IPS-11a (cell line): ENCODE measurements at regions not wholly inside any gene's neighbourhood (a gene's known extent, or its start where the extent isn't known, plus 50 kb on each side); places are given as distances from the start of the nearest gene placed in this dataset.

Experiments used
- H3K4me3 ChIP-seq: one replicate; pipeline ENCODE4 v1.5.1; 2013; ENCODE audit warnings: low read depth, low read length, control low read depth

- H3K4me3 ChIP-seq: no peak overlapping the region
Measured at GRCh38 chr12:107439026-107439738, 246.4 kb upstream of the PWP1 start.

- H3K4me3 ChIP-seq: no peak overlapping the region
Measured at GRCh38 chr12:107440606-107441005, 245.0 kb upstream of the PWP1 start.

- H3K4me3 ChIP-seq: no peak overlapping the region
Measured at GRCh38 chr12:107441665-107442300, 243.8 kb upstream of the PWP1 start.

DNA sequence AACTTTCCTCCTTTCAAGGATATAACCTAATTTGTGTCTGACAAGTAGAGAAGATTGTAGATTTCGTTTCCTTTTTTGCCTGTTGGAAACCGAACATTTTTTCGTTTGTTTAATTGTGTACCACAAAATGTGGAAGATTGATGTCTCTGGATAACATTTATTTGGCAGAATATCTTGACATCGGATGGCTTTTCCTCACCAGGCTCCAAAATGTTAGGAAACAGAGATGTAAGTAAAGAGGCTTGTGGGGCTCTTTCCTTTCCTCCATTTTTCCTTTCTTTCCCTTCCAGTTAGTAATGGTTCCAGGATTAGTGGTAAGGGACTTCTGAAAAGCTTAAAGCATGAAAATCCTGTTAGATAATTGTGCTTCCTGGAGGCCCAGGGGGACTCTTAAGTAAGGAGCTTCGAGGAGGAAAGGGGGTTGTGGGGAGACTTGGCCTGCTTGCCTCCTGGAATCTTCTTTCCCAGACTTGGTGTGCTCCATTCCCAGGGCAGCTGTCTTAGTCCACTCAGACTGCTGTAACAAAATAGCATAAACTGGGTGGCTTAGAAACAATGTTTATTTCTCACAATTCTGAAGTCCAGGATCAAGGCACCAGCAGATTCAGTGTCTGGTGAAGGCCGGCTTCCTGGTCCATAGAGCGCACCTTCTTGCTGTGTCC, 243.1 kb upstream of the PWP1 start:
- H3K4me3 ChIP-seq: no peak overlapping the region

DNA sequence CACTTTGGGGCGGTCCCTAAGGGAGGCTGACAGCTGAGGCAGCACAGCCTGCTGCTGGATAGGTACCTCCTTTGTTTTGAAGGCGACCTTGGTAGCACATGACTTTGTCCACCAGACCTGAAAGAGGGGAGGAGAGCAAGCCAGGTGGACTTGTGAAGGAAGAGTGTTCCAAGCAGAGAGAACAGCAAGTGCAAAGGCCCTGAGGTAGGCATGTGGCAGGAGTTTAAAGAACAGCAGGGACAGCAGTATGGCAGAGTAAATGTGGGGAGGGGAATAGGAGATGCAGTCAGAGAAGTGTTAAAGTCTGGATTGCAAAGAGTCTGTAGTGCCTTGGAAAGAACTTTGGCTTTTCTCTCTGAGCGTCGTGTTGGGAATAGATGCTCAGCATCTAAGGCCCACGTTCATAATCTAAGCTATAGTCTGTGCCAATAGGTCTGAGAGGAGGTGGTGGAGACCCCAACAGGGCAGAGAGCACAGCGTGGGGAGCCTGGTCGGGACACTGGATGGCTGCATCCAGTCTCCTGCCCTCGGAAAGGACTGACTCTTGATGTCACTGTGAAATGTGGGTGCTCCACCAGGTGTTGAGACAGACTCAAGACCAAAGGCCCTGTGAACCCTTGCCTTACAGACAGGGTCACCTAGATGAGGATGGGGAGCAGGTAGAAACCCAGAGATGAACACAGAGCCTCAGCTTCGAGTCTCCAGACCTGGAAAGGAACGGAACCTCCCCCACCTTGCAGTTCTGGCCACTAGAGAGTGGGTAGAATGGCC, 242.1 kb upstream of the PWP1 start:
- no peak overlapping the region for H3K4me3 ChIP-seq

- no peak overlapping the region for H3K4me3 ChIP-seq
Measured at GRCh38 chr12:107444771-107445170, 240.8 kb upstream of the PWP1 start.

- H3K4me3 ChIP-seq: no peak overlapping the region
Measured at GRCh38 chr12:107446476-107446875, 239.1 kb upstream of the PWP1 start.

DNA sequence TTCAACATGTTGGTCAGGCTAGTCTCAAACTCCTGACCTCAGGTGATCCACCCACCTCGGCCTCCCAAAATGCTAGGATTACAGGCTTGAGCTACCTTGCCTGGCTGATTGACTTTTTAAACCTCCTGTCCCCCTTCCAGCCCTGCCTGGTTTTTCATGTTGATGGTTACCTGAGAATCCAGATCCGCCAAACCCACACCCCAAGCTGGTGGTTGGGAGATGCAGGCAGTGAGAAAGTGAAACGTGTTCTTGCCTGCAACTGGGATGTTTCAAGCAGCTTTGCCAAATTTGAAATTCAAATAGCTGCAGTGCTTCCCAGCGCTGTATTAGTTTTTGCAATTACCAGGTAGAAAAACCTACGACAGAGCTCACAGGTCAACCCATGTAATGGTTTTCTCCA, 238.3 kb upstream of the PWP1 start:
- H3K4me3 ChIP-seq: no peak overlapping the region

GRCh38 chr12:107448198-107448597, 237.4 kb upstream of the PWP1 start:
- H3K4me3 ChIP-seq: no peak overlapping the region

- no peak overlapping the region for H3K4me3 ChIP-seq
Measured at GRCh38 chr12:107449891-107450290, 235.7 kb upstream of the PWP1 start.

DNA sequence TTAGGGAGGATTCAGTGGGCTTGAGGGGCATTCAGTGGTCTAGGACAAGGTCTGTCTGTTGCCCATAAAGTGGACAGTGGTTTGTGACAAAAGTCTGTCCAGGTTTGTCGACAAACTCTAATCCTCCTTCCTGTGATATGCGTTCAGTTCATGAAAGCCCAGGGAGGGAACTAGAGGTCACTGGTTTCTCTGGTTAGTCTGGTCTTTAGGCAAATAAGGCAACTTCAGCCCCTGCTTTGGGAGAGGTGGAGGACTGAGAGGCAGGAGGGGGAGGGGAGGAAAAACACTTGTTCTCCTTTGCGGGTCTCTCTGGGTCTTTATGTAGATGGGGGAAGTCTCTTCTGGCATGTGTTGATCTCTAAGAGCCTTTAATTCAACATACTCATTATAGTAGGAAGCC, 235.1 kb upstream of the PWP1 start:
- H3K4me3 ChIP-seq: no peak overlapping the region

DNA sequence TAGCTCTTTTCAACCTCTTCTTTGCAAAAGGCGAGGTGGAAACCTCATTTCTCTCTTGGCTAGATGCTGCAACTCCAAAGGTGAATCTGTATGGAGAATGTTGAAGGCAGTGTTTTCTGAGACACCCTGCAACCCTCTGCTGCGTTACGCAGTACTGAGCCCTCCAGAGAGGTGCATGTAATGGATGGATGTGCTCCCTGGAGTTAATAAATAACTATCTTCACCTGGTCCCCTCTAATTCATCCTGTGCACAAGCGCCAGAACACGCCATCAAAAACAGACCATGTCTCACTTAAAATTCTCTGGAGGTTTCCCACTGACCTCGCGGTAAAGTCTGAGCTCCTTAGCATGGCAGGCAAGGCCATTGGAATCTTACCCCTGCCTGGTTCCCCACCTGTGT, 234.4 kb upstream of the PWP1 start:
- H3K4me3 ChIP-seq: no peak overlapping the region

- H3K4me3 ChIP-seq: no peak overlapping the region
Measured at GRCh38 chr12:107454109-107454830, 231.3 kb upstream of the PWP1 start.

DNA sequence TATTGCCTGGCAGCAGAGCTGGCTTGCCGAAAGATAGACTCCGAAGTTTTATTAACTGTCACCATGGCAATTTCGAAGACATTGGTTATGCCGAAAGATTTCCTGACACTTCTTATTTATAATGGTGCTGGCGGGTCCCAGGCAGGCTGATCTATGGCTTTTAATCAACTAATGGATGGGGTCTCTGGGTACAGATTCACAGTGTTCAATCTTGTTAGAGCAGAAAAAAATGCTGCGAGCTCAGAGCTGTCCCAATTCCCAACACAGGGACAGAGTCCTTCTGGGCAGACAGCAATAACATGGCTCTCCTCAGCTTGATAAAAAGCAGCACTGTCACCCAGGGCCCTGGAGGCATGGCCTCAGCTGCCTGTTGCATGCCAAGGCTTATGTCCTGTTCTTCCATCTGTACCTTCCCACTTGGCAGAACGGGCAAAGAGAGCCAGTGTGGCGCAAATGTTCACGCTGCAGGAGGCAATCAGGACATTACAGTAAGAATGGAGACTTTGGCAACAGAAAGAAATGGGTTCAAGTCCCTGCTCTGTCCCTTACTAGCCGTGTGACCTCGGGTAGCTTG, 228.2 kb upstream of the PWP1 start:
- H3K4me3 ChIP-seq: no peak overlapping the region

DNA sequence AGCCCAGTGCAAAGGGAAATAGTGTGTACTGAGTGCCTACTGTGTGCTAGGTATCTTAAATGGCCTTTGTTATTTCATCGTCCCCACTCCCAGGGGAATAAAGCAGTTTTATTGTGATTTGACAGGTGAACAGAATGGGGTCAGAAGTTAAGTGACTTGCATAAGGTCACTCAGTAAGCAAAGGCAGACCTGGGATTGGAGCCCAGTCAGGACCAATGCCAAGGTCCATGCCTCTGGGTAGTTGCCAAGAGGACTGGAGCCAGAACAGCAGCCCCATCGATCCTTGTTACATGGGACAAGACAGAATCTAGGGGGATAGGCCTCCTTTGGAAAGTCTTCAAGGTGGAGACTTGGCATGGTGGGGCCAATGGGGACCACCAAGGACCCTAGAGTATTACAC, 227.4 kb upstream of the PWP1 start:
- no peak overlapping the region for H3K4me3 ChIP-seq

DNA sequence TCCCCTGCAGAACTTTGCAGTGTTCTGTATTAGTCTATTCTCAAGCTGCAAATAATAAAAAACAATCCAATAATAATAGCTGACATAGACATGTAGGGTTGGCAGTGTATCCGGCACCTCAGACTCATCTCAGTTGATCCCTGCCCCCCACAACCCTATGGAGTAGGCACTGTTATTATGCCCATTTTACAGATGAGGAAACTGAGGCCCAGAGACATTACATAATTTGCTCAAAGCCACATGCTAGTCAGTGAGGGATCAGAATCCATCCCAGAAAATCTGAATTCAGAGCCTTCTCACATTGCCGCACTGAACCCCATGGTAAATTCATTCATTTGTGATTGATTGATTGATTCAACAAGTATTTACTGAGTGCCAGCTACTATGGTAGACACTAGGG, 226.6 kb upstream of the PWP1 start:
- H3K4me3 ChIP-seq: no peak overlapping the region

DNA sequence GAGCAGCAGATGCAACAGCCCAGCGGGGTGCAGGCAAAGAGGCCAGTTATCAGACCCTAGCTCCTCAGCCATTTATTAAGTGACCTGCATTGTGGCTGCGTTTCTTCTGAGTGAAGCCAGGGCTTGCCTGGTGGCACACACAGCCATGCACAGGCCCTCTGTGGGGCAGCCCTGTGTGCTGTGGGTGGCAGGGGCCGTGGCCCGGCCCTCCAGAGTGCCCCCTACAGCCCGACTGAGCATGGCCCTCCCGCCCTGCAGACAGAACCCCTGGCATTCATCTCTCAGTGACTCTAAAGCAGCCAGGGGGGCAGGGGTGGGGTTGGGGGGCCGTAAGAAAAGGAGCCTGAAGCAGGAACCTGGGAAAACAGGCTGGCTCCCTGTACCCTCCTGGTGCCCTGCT, 226.0 kb upstream of the PWP1 start:
- H3K4me3 ChIP-seq: no peak overlapping the region

- no peak overlapping the region for H3K4me3 ChIP-seq
Measured at GRCh38 chr12:107461222-107461975, 224.2 kb upstream of the PWP1 start.

DNA sequence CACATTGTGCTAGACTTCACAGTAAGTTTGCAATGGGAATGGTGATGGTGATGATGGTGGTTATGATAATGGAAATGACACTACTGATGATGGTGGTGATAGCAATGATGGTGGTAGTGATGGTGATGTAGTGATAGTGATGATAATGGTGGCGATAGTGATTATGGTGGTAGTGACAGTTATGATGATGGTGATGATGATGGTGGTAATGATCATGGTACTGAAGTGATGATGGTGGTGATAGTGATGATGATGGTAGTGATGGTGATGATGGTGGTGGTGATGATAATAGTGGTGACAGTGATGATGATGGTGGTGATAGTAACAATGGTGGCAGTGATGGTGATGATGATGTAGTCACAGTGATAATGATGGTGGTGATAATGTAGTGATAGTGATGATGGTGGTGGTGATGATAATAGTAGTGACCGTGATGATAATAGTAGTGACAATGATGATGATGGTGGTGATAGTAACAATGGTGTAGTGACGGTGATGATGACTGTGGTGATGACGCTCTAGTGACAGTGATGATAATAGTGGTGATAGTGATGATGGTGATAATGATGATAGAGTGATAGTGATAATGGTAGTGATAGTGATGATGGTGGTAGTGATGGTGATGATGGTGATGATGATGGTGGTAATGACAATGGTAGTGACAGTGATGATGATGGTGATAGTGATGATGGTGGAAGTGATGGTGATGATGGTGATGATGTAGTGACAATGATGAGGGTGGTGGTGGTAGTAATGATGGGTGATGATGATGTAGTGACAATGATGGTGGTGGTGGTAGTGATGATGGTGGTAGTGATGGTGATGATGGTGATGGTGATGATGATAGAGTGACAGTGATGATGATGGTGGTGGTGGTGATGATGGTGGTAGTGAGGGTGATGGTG, 222.9 kb upstream of the PWP1 start:
- H3K4me3 ChIP-seq: no peak overlapping the region
